Kidney (tissue), 13 donors: ENCODE measurements at regions not wholly inside any gene's neighbourhood (a gene's known extent, or its start where the extent isn't known, plus 50 kb on each side); places are given as distances from the start of the nearest gene placed in this dataset.

Source experiments
- DNase-seq, 5 donors: peaks; one replicate each; pipeline ENCODE4 v3.0.0-alpha.2; 2013 to 2020
- FAIRE-seq: peaks from 2 replicates; lab custom pipeline; 2012; peaks lifted over from hg19 to GRCh38; lab: Jason Lieb, UNC
- H3K27ac ChIP-seq, 2 donors: one replicate each; pipeline ENCODE4 v1.7.0; 2013; ENCODE audit warnings: low read depth in 2 of 2, low read length in 2 of 2, inconsistent platforms in 1 of 2
- H3K27me3 ChIP-seq: one replicate; pipeline ENCODE4 v1.7.1; 2013; ENCODE audit warnings: low read length, inconsistent platforms; ENCODE audit not compliant: control insufficient read depth, insufficient read depth
- H3K36me3 ChIP-seq, 3 donors: one replicate each; pipeline versions ENCODE4 v1.7.0 to v1.7.1; 2013; ENCODE audit warnings: low read length in 3 of 3, control low read depth in 1 of 3, inconsistent platforms in 1 of 3; ENCODE audit not compliant: insufficient read depth in 3 of 3, control insufficient read depth in 2 of 3
- H3K4me1 ChIP-seq, 3 donors: one replicate each; pipeline versions ENCODE4 v1.7.0 to v1.7.1; 2013; ENCODE audit warnings: low read length in 3 of 3, inconsistent platforms in 1 of 3, low read depth in 1 of 3; ENCODE audit not compliant: control insufficient read depth in 2 of 3, insufficient read depth in 2 of 3
- H3K4me3 ChIP-seq, 3 donors: one replicate each; pipeline versions ENCODE4 v1.7.0 to v1.8.1; 2013; ENCODE audit warnings: low read length in 3 of 3, control low read depth in 1 of 3, inconsistent platforms in 1 of 3
- H3K9ac ChIP-seq, 3 donors: one replicate each; pipeline versions ENCODE4 v1.7.0 to v1.7.1; 2013; ENCODE audit warnings: low read length in 3 of 3, control low read depth in 1 of 3, inconsistent platforms in 1 of 3
- H3K9me3 ChIP-seq, 3 donors: one replicate each; pipeline versions ENCODE4 v1.7.0 to v1.7.1; 2013; ENCODE audit warnings: low read length in 3 of 3, control low read depth in 1 of 3, inconsistent platforms in 1 of 3; ENCODE audit not compliant: control insufficient read depth in 2 of 3, insufficient read depth in 1 of 3
- intact Hi-C: fragments of 100-400 bp; cut with DNase I; formaldehyde crosslinking; loops from one replicate; pipeline ENCODE4 v1.11.1; 2022
- TF ChIP-seq, protein P1 (sequence below): IDR thresholded peaks from 3 replicates; pipeline ENCODE4 v1.5.1; 2012; ENCODE audit warnings: mild to moderate bottlenecking, moderate library complexity, borderline replicate concordance; ENCODE audit not compliant: insufficient read depth; ENCODE audit errors: extremely low read depth
- donor health status: control.
- donor health status: control.
- donor health status: control.
- donor health status: control.
- donor health status: control.
- donor health status: DM: yes; HTN: yes; CAD: no.
- donor health status: Normal renal cell carcinoma (clear cell type).

- Histone ChIP-seq H3K27me3 (no peaks in the 10 kb centered on the region), H3K4me1 (no peaks in the 10 kb centered on the region), H3K36me3 (no peaks in the 10 kb centered on the region), H3K4me3 (no peak overlapping the region), H3K9ac (no peak overlapping the region), H3K27ac (no peak overlapping the region), H3K9me3 (no peaks in the 10 kb centered on the region)
- intact Hi-C loops, result no loop called here
- FAIRE-seq (no peak), DNase-seq (no peak)
- TF ChIP-seq, protein P1, sequence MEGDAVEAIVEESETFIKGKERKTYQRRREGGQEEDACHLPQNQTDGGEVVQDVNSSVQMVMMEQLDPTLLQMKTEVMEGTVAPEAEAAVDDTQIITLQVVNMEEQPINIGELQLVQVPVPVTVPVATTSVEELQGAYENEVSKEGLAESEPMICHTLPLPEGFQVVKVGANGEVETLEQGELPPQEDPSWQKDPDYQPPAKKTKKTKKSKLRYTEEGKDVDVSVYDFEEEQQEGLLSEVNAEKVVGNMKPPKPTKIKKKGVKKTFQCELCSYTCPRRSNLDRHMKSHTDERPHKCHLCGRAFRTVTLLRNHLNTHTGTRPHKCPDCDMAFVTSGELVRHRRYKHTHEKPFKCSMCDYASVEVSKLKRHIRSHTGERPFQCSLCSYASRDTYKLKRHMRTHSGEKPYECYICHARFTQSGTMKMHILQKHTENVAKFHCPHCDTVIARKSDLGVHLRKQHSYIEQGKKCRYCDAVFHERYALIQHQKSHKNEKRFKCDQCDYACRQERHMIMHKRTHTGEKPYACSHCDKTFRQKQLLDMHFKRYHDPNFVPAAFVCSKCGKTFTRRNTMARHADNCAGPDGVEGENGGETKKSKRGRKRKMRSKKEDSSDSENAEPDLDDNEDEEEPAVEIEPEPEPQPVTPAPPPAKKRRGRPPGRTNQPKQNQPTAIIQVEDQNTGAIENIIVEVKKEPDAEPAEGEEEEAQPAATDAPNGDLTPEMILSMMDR, result no peak
These were observed 56.1 kb upstream of the UBASH3B start for GRCh38 chr11:122599434-122599833.

DNA sequence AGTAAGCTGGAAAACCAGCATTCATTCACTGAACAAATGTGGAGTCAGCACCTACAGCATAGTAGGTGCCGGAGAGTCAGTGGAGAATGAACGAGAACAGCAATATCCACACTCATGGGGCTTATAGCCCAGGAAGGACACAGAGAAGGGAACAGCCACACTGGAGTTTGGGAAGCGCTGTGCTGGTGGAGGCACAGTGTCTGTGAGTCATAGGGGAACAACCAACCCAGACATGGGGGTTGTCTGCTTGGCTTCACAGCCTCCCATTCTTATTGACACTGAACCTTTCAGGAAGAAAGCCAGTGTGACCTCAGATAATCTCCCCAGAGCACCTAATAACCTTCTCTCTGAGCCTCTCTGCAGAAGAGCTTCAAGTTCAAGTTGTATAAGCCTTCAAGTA lies 56.6 kb upstream of the UBASH3B start:
- DNase-seq (no peak), FAIRE-seq (no peak)
- TF ChIP-seq, protein P1, result no peak
- H3K27ac ChIP-seq, result no peak overlapping the region
- no peaks in the 10 kb centered on the region for H3K36me3 ChIP-seq
- intact Hi-C loops, result no loop called here
- H3K9ac ChIP-seq, result no peak overlapping the region
- no peaks in the 10 kb centered on the region for H3K4me1 ChIP-seq
- H3K9me3 ChIP-seq, result no peaks in the 10 kb centered on the region
- no peak overlapping the region for H3K4me3 ChIP-seq
- no peaks in the 10 kb centered on the region for H3K27me3 ChIP-seq

GRCh38 chr11:122597511-122597910 lies 58.0 kb upstream of the UBASH3B start:
- intact Hi-C loops, result no loop called here
- Histone ChIP-seq H3K27ac (no peak overlapping the region), H3K9me3 (no peaks in the 10 kb centered on the region), H3K4me3 (no peak overlapping the region), H3K9ac (no peak overlapping the region), H3K27me3 (no peaks in the 10 kb centered on the region), H3K36me3 (no peaks in the 10 kb centered on the region), H3K4me1 (no peaks in the 10 kb centered on the region)
- TF ChIP-seq, protein P1, result no peak
- DNase-seq (no peak), FAIRE-seq (no peak)

DNA sequence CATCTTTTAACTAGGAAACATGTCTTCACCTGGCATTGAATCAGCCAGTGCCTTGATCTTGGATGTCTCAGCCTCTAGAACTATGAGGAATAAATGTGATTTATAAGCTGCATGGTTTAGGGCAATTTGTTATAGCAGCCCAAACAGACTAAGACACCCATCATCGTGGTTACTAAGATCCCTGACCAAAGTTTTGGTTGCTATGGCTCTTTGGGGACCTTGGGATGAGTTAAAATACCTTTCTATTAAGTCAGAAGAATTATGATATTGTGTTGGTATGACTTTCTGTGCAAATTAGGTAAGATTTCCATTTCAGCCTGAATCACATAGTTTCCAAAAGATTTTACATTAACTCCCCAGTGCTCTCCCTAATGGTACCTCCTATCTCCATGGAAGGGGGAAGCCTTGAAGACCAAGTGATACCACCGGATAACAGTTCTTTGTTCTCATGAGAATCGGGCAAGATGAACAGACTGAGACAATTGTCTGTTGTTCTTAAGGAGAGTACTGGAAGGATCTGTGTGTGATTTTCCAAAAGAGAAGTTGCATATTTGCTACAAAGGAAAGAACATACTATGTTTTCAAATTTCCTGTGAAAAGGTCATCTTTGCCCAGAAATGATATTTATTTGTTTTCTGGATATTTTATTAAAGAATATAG lies 60.4 kb upstream of the UBASH3B start:
- no peaks in the 10 kb centered on the region for H3K9me3 ChIP-seq
- no peak overlapping the region for H3K4me3 ChIP-seq
- H3K36me3 ChIP-seq, result no peaks in the 10 kb centered on the region
- DNase-seq (no peak), FAIRE-seq (no peak)
- H3K27ac ChIP-seq, result no peak overlapping the region
- TF ChIP-seq, protein P1, result no peak
- no peak overlapping the region for H3K9ac ChIP-seq
- no peaks in the 10 kb centered on the region for H3K27me3 ChIP-seq
- intact Hi-C loops, result no loop called here
- no peaks in the 10 kb centered on the region for H3K4me1 ChIP-seq
